T-helper 17 cell (primary cell): ENCODE measurements at regions not wholly inside any gene's neighbourhood (a gene's known extent, or its start where the extent isn't known, plus 50 kb on each side); places are given as distances from the start of the nearest gene placed in this dataset.

Experiments
- ATAC-seq: fragments of 150-1000 bp; cut with Tn5 transposase; 2 replicates; pipeline ENCODE4 v1.10.0; 2021; ENCODE audit warnings: mild to moderate bottlenecking, moderate library complexity
- DNase-seq, 3 donors: peaks; one replicate each; pipeline versions ENCODE4 v3.0.0 to v3.0.0-alpha.2; 2020 to 2021
- H3K9me3 ChIP-seq: one replicate; pipeline ENCODE4 v1.7.0; 2013; ENCODE audit warnings: low read length, mild to moderate bottlenecking; ENCODE audit not compliant: control insufficient read depth, poor library complexity, severe bottlenecking
- H3K27ac Mint-ChIP-seq: one replicate; pipeline ENCODE4 v1.8.0; 2022; ENCODE audit warnings: mild to moderate bottlenecking, moderate library complexity, mixed read lengths
- H3K27me3 Mint-ChIP-seq: one replicate; pipeline ENCODE4 v1.8.0; 2022; ENCODE audit warnings: mixed read lengths
- H3K36me3 Mint-ChIP-seq: one replicate; pipeline ENCODE4 v1.8.0; 2022; ENCODE audit warnings: low read depth, mixed read lengths
- H3K4me1 Mint-ChIP-seq: one replicate; pipeline ENCODE4 v1.8.0; 2022; ENCODE audit warnings: mild to moderate bottlenecking, mixed read lengths
- H3K4me3 Mint-ChIP-seq: one replicate; pipeline ENCODE4 v1.8.0; 2022; ENCODE audit warnings: mild to moderate bottlenecking, moderate library complexity, mixed read lengths

DNA sequence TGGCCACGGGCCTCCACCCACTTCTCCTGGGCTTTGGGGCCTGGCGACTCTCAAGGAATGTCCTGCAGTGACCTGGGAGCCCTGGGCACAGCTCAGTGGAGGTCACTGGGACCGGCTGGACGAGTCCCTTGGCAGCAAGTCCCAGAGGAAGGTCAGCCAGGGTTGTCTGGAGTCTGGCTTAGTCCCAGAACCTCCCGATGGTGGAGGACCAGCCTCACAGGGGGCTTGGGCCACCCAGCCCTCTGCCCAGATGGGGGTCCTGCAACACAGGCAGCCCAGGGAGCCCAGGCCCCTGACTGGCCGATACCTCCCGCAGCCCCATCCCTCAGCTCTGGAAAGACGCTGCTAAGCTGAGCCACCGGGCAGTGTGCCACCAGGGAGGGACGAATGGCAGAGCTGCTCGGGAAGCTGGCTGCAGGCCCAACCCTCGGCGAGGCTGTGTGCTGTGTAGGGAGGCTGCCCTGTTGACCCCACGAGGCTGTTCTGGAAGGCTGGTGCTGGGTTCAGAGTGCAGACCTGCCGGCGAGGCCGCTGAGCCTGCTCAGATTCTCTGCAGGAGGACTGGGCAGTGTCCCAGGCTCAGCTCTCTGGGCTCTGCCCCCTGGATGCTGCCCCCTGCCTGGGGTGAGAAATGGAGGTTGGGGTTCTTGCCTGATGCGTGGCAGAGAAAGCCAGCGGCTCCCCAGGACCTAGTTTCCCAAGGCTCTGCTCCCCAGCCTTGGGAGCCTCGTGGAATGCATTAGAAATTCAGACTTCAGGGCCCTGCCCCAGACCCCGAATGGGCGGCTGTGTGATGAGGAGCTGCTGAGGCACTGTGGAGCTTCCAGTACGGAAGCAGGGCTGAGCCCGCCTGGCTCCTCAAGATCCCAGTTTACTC lies 61.7 kb downstream of the ADRA2C start:
- H3K27me3 Mint-ChIP-seq = peaks cover 16% of the 10 kb centered on the region
- no peaks in the 10 kb centered on the region for H3K4me1 Mint-ChIP-seq
- peaks cover 2% of the 10 kb centered on the region for H3K36me3 Mint-ChIP-seq
- H3K27ac Mint-ChIP-seq = no peak overlapping the region
- no peaks in the 10 kb centered on the region for H3K9me3 ChIP-seq
- ATAC-seq (no peak), DNase-seq (no peak)
- no peak overlapping the region for H3K4me3 Mint-ChIP-seq

- DNase-seq = no peak
- H3K4me1 Mint-ChIP-seq = peaks cover 2% of the 10 kb centered on the region
- ATAC-seq = no peak
- H3K27ac Mint-ChIP-seq = no peak overlapping the region
- no peaks in the 10 kb centered on the region for H3K9me3 ChIP-seq
- no peak overlapping the region for H3K4me3 Mint-ChIP-seq
- peaks cover 23% of the 10 kb centered on the region for H3K27me3 Mint-ChIP-seq
- peaks cover 2% of the 10 kb centered on the region for H3K36me3 Mint-ChIP-seq
Observed at GRCh38 chr4:3828546-3828945, 62.4 kb downstream of the ADRA2C start.

GRCh38 chr4:3829211-3829955 lies 63.2 kb downstream of the ADRA2C start:
- H3K9me3 ChIP-seq = no peaks in the 10 kb centered on the region
- Mint-ChIP-seq H3K4me3 (no peak overlapping the region), H3K27ac (no peak overlapping the region), H3K36me3 (peaks cover 2% of the 10 kb centered on the region), H3K4me1 (peaks cover 2% of the 10 kb centered on the region), H3K27me3 (peaks cover 30% of the 10 kb centered on the region)
- DNase-seq (no peak), ATAC-seq (no peak)

DNA sequence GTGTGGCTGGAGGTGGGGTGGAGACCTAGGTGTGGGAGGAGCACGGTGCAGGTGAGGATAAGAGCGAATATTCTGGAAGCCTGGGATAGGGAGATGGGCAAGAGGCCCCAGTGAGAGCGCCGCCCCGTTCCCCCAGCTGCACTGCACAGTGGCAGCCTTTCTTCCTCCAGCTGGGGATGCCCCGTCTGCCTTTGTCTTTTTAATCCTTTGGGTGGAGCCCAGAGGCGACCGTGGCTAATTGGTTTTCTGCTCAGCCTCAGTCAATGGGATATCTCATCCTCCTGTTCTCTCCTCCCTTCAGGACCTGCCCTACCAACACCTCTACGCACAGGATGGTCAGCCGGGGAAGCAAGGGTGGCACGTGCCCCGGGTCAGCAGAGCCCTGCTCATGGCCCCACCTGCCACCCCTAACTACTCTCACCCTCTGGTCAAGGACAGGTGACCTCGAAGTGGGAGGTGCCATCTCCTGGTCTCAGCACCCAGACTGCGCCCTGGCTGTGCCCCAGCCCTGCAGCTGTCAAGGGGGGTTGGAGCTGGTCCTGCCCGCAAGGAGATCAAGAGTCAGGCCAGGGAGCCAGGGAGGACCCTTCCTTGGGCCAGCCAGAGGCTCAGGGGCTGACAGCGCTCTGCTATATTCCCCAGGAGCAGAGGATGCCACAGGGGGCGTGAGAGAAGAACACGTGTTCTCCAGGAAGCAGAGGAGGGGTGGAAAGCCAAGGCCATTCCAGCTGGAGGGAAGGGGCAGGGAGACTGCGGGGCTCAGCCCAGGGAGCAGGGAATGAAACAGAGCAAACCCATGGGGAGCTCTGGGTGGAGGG lies 64.0 kb downstream of the ADRA2C start:
- H3K27ac Mint-ChIP-seq = no peak overlapping the region
- ATAC-seq (no peak), DNase-seq (no peak)
- no peaks in the 10 kb centered on the region for H3K9me3 ChIP-seq
- H3K4me1 Mint-ChIP-seq = peaks cover 5% of the 10 kb centered on the region
- no peak overlapping the region for H3K4me3 Mint-ChIP-seq
- peaks cover 32% of the 10 kb centered on the region for H3K27me3 Mint-ChIP-seq
- H3K36me3 Mint-ChIP-seq = peaks cover 2% of the 10 kb centered on the region

GRCh38 chr4:3830774-3831528 lies 64.8 kb downstream of the ADRA2C start:
- Mint-ChIP-seq H3K36me3 (peaks cover 2% of the 10 kb centered on the region), H3K27me3 (peaks cover 40% of the 10 kb centered on the region), H3K27ac (no peak overlapping the region), H3K4me3 (no peak overlapping the region), H3K4me1 (peaks cover 5% of the 10 kb centered on the region)
- H3K9me3 ChIP-seq = no peaks in the 10 kb centered on the region
- no peak for ATAC-seq
- DNase-seq = no peak

DNA sequence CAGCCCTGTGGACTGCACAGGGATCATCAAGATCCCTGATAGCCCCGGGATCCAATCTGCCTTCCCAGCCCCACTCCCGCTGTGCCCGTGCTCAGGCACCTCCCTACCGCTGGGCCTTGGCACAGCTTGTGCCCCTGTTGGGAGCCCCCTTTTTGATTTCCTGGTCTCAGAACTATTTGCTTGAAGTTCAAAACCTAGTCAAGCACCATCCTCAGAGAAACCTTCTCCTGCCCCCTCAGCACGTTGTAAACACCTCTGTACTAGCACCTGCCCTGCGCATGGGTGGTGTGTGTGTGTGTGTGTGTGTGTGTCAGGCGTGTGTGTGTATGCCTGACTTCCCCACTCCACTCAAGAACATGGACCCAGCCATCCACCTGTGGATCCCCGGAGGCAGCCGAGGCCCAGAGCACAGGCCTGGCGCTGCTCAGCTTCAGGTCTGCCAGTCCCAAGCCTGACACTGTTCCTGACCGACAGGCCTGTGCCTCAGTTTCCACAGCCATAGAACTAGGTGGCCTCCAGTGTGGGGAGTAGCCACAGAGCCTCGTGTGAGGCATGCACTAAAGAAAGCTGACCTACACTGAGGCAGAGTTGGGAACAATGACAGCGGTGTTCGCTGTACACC lies 65.5 kb downstream of the ADRA2C start:
- Mint-ChIP-seq H3K27me3 (peaks cover 41% of the 10 kb centered on the region), H3K36me3 (peaks cover 2% of the 10 kb centered on the region), H3K4me3 (no peak overlapping the region), H3K27ac (no peak overlapping the region), H3K4me1 (peaks cover 5% of the 10 kb centered on the region)
- DNase-seq (no peak), ATAC-seq (no peak)
- H3K9me3 ChIP-seq = no peaks in the 10 kb centered on the region

- Mint-ChIP-seq H3K4me3 (no peak overlapping the region), H3K27ac (no peak overlapping the region), H3K27me3 (peaks cover 41% of the 10 kb centered on the region), H3K36me3 (peaks cover 2% of the 10 kb centered on the region), H3K4me1 (peaks cover 5% of the 10 kb centered on the region)
- H3K9me3 ChIP-seq = no peaks in the 10 kb centered on the region
- DNase-seq (no peak), ATAC-seq (no peak)
Observed at GRCh38 chr4:3832536-3833220, 66.5 kb downstream of the ADRA2C start.

- Mint-ChIP-seq H3K4me3 (no peak overlapping the region), H3K27ac (no peak overlapping the region), H3K27me3 (peaks cover 41% of the 10 kb centered on the region), H3K36me3 (peaks cover 2% of the 10 kb centered on the region), H3K4me1 (peaks cover 5% of the 10 kb centered on the region)
- no peak for ATAC-seq
- no peaks in the 10 kb centered on the region for H3K9me3 ChIP-seq
- no peak for DNase-seq
Observed at GRCh38 chr4:3833326-3833989, 67.3 kb downstream of the ADRA2C start.

GRCh38 chr4:3834186-3834662 lies 68.0 kb downstream of the ADRA2C start:
- Mint-ChIP-seq H3K4me1 (peaks cover 5% of the 10 kb centered on the region), H3K4me3 (no peak overlapping the region), H3K27me3 (peaks cover 35% of the 10 kb centered on the region), H3K27ac (no peak overlapping the region), H3K36me3 (peaks cover 2% of the 10 kb centered on the region)
- no peak for ATAC-seq
- DNase-seq = no peak
- no peaks in the 10 kb centered on the region for H3K9me3 ChIP-seq

- H3K36me3 Mint-ChIP-seq = no peaks in the 10 kb centered on the region
- ATAC-seq (no peak), DNase-seq (no peak)
- H3K27me3 Mint-ChIP-seq = peaks cover 29% of the 10 kb centered on the region
- H3K27ac Mint-ChIP-seq = no peak overlapping the region
- no peak overlapping the region for H3K4me3 Mint-ChIP-seq
- H3K4me1 Mint-ChIP-seq = peaks cover 5% of the 10 kb centered on the region
- no peaks in the 10 kb centered on the region for H3K9me3 ChIP-seq
Observed at GRCh38 chr4:3834663-3835521, 68.7 kb downstream of the ADRA2C start.
